Gastrocnemius medialis (tissue), 4 donors: ENCODE measurements at regions not wholly inside any gene's neighbourhood (a gene's known extent, or its start where the extent isn't known, plus 50 kb on each side); places are given as distances from the start of the nearest gene placed in this dataset.

Experiments used
- ATAC-seq, 2 donors: fragments of 150-250 bp; one replicate each; pipeline ENCODE4 v1.9.1; 2016
- DNase-seq, 2 donors: peaks; one replicate each; pipeline ENCODE4 v3.0.0-alpha.2; 2019
- H3K27ac ChIP-seq, 4 donors: fragments of 200-600 bp; sonication (generic); 1 replicate in 1 of 4; 2 replicates in 3 of 4; pipeline ENCODE4 v1.5.1; 2016 to 2018; ENCODE audit warnings: mild to moderate bottlenecking in 2 of 4, moderate library complexity in 1 of 4
- H3K27me3 ChIP-seq, 3 donors: fragments of 200-600 bp; sonication (generic) in 2 of 3; 1 replicate in 1 of 3; 2 replicates in 2 of 3; pipeline versions ENCODE4 v1.5.1 to v1.6.0; 2016 to 2019; ENCODE audit warnings: mild to moderate bottlenecking in 1 of 3, moderate library complexity in 1 of 3
- H3K36me3 ChIP-seq, 2 donors: fragments of 200-600 bp; sonication (generic) in 1 of 2; one replicate each; pipeline ENCODE4 v1.5.1; 2017 to 2018
- H3K4me1 ChIP-seq, 2 donors: fragments of 200-600 bp; sonication (generic) in 1 of 2; one replicate each; pipeline ENCODE4 v1.5.1; 2016 to 2017; ENCODE audit warnings: mild to moderate bottlenecking in 2 of 2
- H3K4me3 ChIP-seq, 4 donors: fragments of 200-600 bp; sonication (generic) in 3 of 4; 1 replicate in 1 of 4; 2 replicates in 3 of 4; pipeline ENCODE4 v1.5.1; 2016 to 2019; ENCODE audit warnings: mild to moderate bottlenecking in 2 of 4
- H3K9me3 ChIP-seq, 3 donors: fragments of 200-600 bp; sonication (generic) in 2 of 3; 1 replicate in 1 of 3; 2 replicates in 2 of 3; pipeline ENCODE4 v1.5.1; 2016 to 2019
- CTCF ChIP-seq, 5 experiments: fragments of 450-650 bp in 3 of 5; fragments of 200-600 bp in 2 of 5; sonication (generic) in 2 of 5; IDR thresholded peaks in 4 of 5; conservative IDR thresholded peaks in 1 of 5; 1 replicate in 4 of 5; 2 replicates in 1 of 5; pipeline ENCODE4 v1.5.1; 2016 to 2019; ENCODE audit warnings: antibody characterized with exemption in 5 of 5, mild to moderate bottlenecking in 3 of 5, moderate library complexity in 3 of 5
- POLR2A ChIP-seq, 2 donors: fragments of 450-650 bp; IDR thresholded peaks; one replicate each; pipeline ENCODE4 v1.6.1; 2017; ENCODE audit warnings: antibody characterized with exemption in 2 of 2, mild to moderate bottlenecking in 2 of 2, moderate library complexity in 2 of 2
- in situ Hi-C, 4 donors: fragments of 200-750 bp; cut with MboI; loops; one replicate each; pipeline versions ENCODE4 v1.15.0 to v1.8.0; 2017; ENCODE audit warnings: low sequenced_read_pairs in 4 of 4
- intact Hi-C: fragments of 100-400 bp; cut with DNase I; formaldehyde crosslinking; loops from one replicate; pipeline ENCODE4 v1.15.1; 2023; ENCODE audit warnings: low total_unique reads

GRCh38 chr12:113697104-113697503 is 225.4 kb upstream of the LHX5 start:
- Histone ChIP-seq H3K36me3 (no peaks in the 10 kb centered on the region), H3K27me3 (peaks cover 0 to 31% (median 3%) of the 10 kb centered on the region in 3 donors), H3K27ac (no peak overlapping the region), H3K9me3 (no peaks in the 10 kb centered on the region), H3K4me3 (no peak overlapping the region), H3K4me1 (no peaks in the 10 kb centered on the region)
- in situ Hi-C loops (no loop called here), intact Hi-C loops (no loop called here)
- ATAC-seq (no peak), DNase-seq (no peak)
- TF ChIP-seq CTCF (IDR thresholded peaks at IDR 0.05 in 4 of 5, conservative IDR thresholded peaks at IDR 0.05 in 1 of 5) = no peak
- TF ChIP-seq POLR2A (IDR thresholded peaks at IDR 0.05) = no peak

GRCh38 chr12:113693693-113694092 is 222.0 kb upstream of the LHX5 start:
- DNase-seq = no peak
- peaks cover 0 to 34% (median 3%) of the 10 kb centered on the region in 3 donors for H3K27me3 ChIP-seq
- no peak overlapping the region for H3K27ac ChIP-seq
- H3K4me1 ChIP-seq = no peaks in the 10 kb centered on the region
- H3K9me3 ChIP-seq = no peaks in the 10 kb centered on the region
- intact Hi-C loops = no loop called here
- no peaks in the 10 kb centered on the region for H3K36me3 ChIP-seq
- H3K4me3 ChIP-seq = no peak overlapping the region
- ATAC-seq = no peak
- in situ Hi-C loops = no loop called here
- TF ChIP-seq CTCF (IDR thresholded peaks at IDR 0.05 in 4 of 5, conservative IDR thresholded peaks at IDR 0.05 in 1 of 5) (no peak), POLR2A (IDR thresholded peaks at IDR 0.05) (no peak)

- TF ChIP-seq POLR2A (IDR thresholded peaks at IDR 0.05) (no peak), CTCF (IDR thresholded peaks at IDR 0.05 in 4 of 5, conservative IDR thresholded peaks at IDR 0.05 in 1 of 5) (no peak)
- in situ Hi-C loops (no loop called here), intact Hi-C loops (no loop called here)
- ATAC-seq (no peak), DNase-seq (no peak)
- Histone ChIP-seq H3K9me3 (no peaks in the 10 kb centered on the region), H3K27me3 (peaks cover 0 to 16% (median 3%) of the 10 kb centered on the region in 3 donors), H3K4me1 (no peaks in the 10 kb centered on the region), H3K36me3 (no peaks in the 10 kb centered on the region), H3K4me3 (no peak overlapping the region), H3K27ac (no peak overlapping the region)
These were observed 217.5 kb upstream of the LHX5 start for GRCh38 chr12:113689047-113689610.

- in situ Hi-C loops = no loop called here
- TF ChIP-seq CTCF (IDR thresholded peaks at IDR 0.05 in 4 of 5, conservative IDR thresholded peaks at IDR 0.05 in 1 of 5) (no peak), POLR2A (IDR thresholded peaks at IDR 0.05) (no peak)
- no peak overlapping the region for H3K4me3 ChIP-seq
These were observed 216.6 kb upstream of the LHX5 start for GRCh38 chr12:113688313-113688712.

More at GRCh38 chr12:113688313-113688712, 216.6 kb upstream of the LHX5 start:
- Histone ChIP-seq H3K4me1 (no peaks in the 10 kb centered on the region), H3K36me3 (no peaks in the 10 kb centered on the region), H3K27me3 (peaks cover 0 to 11% (median 0%) of the 10 kb centered on the region in 3 donors), H3K27ac (no peak overlapping the region), H3K9me3 (no peaks in the 10 kb centered on the region)
- intact Hi-C loops = no loop called here
- ATAC-seq (no peak), DNase-seq (no peak)
